ENCODE measurements at regions not wholly inside any gene's neighbourhood (a gene's known extent, or its start where the extent isn't known, plus 50 kb on each side); places are given as distances from the start of the nearest gene placed in this dataset.

- Histone ChIP-seq H4K20me1 (ENCODE audit: control insufficient read depth, extremely low read depth, insufficient read depth, low read length) (no peaks in the 10 kb centered on the region), H3K4me3 (replicated peaks in 1 of 4; ENCODE audit: control extremely low read depth in 1 of 4, insufficient read depth in 1 of 4, low read depth in 3 of 4, low read length in 4 of 4) (no peak overlapping the region), H2AFZ (ENCODE audit: low read length) (no peak overlapping the region), H3K36me3 (ENCODE audit: control insufficient read depth, insufficient read depth, low read length) (no peaks in the 10 kb centered on the region), H3K79me2 (ENCODE audit: control insufficient read depth, insufficient read depth, low read length) (no peaks in the 10 kb centered on the region), H3K9me3 (ENCODE audit: control insufficient read depth, insufficient read depth, low read depth, low read length) (no peaks in the 10 kb centered on the region), H3K4me2 (ENCODE audit: extremely low read depth, insufficient read depth, low read length) (no peak overlapping the region), H3K9ac (ENCODE audit: insufficient read depth, low read length) (no peak overlapping the region), H3K4me1 (ENCODE audit: control insufficient read depth, extremely low read depth, insufficient read depth, low read length) (peaks cover 2% of the 10 kb centered on the region), H3K27me3 (ENCODE audit: control insufficient read depth, insufficient read depth, low read length) (no peaks in the 10 kb centered on the region), H3K27ac (ENCODE audit: insufficient read depth, low read length) (no peak overlapping the region)
- DNase-seq (ENCODE audit: low read depth in 2 of 2): no peak
- TF ChIP-seq, protein P1, sequence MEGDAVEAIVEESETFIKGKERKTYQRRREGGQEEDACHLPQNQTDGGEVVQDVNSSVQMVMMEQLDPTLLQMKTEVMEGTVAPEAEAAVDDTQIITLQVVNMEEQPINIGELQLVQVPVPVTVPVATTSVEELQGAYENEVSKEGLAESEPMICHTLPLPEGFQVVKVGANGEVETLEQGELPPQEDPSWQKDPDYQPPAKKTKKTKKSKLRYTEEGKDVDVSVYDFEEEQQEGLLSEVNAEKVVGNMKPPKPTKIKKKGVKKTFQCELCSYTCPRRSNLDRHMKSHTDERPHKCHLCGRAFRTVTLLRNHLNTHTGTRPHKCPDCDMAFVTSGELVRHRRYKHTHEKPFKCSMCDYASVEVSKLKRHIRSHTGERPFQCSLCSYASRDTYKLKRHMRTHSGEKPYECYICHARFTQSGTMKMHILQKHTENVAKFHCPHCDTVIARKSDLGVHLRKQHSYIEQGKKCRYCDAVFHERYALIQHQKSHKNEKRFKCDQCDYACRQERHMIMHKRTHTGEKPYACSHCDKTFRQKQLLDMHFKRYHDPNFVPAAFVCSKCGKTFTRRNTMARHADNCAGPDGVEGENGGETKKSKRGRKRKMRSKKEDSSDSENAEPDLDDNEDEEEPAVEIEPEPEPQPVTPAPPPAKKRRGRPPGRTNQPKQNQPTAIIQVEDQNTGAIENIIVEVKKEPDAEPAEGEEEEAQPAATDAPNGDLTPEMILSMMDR (conservative IDR thresholded peaks at IDR 0.05 in 1 of 2, IDR thresholded peaks at IDR 0.05 in 1 of 2; ENCODE audit: low read depth in 1 of 2, low read length in 2 of 2): no peak
- TF ChIP-seq EZH2 (IDR thresholded peaks at IDR 0.05; ENCODE audit: low read length, missing control alignments): no peak
Observed at GRCh38 chr6:836276-836853, 143.4 kb upstream of the EXOC2 start.

GRCh38 chr6:835476-836160 lies 142.7 kb upstream of the EXOC2 start:
- Histone ChIP-seq H3K9me3 (ENCODE audit: control insufficient read depth, insufficient read depth, low read depth, low read length) (no peaks in the 10 kb centered on the region), H3K4me2 (ENCODE audit: extremely low read depth, insufficient read depth, low read length) (no peak overlapping the region), H4K20me1 (ENCODE audit: control insufficient read depth, extremely low read depth, insufficient read depth, low read length) (no peaks in the 10 kb centered on the region), H3K4me3 (replicated peaks in 1 of 4; ENCODE audit: control extremely low read depth in 1 of 4, insufficient read depth in 1 of 4, low read depth in 3 of 4, low read length in 4 of 4) (no peak overlapping the region), H2AFZ (ENCODE audit: low read length) (no peak overlapping the region), H3K4me1 (ENCODE audit: control insufficient read depth, extremely low read depth, insufficient read depth, low read length) (peaks cover 2% of the 10 kb centered on the region), H3K79me2 (ENCODE audit: control insufficient read depth, insufficient read depth, low read length) (no peaks in the 10 kb centered on the region), H3K9ac (ENCODE audit: insufficient read depth, low read length) (no peak overlapping the region), H3K27ac (ENCODE audit: insufficient read depth, low read length) (no peak overlapping the region), H3K36me3 (ENCODE audit: control insufficient read depth, insufficient read depth, low read length) (no peaks in the 10 kb centered on the region), H3K27me3 (ENCODE audit: control insufficient read depth, insufficient read depth, low read length) (no peaks in the 10 kb centered on the region)
- DNase-seq (ENCODE audit: low read depth in 2 of 2): no peak
- TF ChIP-seq, protein P1 (conservative IDR thresholded peaks at IDR 0.05 in 1 of 2, IDR thresholded peaks at IDR 0.05 in 1 of 2; ENCODE audit: low read depth in 1 of 2, low read length in 2 of 2): no peak
- no peak for TF ChIP-seq EZH2 (IDR thresholded peaks at IDR 0.05; ENCODE audit: low read length, missing control alignments)

GRCh38 chr6:834866-835265 lies 141.9 kb upstream of the EXOC2 start:
- H3K4me3 ChIP-seq (replicated peaks in 1 of 4; ENCODE audit: control extremely low read depth in 1 of 4, insufficient read depth in 1 of 4, low read depth in 3 of 4, low read length in 4 of 4): no peak overlapping the region
- H3K4me2 ChIP-seq (ENCODE audit: extremely low read depth, insufficient read depth, low read length): no peak overlapping the region
- H3K27me3 ChIP-seq (ENCODE audit: control insufficient read depth, insufficient read depth, low read length): no peaks in the 10 kb centered on the region
- peaks cover 2% of the 10 kb centered on the region for H3K4me1 ChIP-seq (ENCODE audit: control insufficient read depth, extremely low read depth, insufficient read depth, low read length)
- H4K20me1 ChIP-seq (ENCODE audit: control insufficient read depth, extremely low read depth, insufficient read depth, low read length): no peaks in the 10 kb centered on the region
- no peak overlapping the region for H2AFZ ChIP-seq (ENCODE audit: low read length)
- no peak for TF ChIP-seq EZH2 (IDR thresholded peaks at IDR 0.05; ENCODE audit: low read length, missing control alignments)
- TF ChIP-seq, protein P1 (conservative IDR thresholded peaks at IDR 0.05 in 1 of 2, IDR thresholded peaks at IDR 0.05 in 1 of 2; ENCODE audit: low read depth in 1 of 2, low read length in 2 of 2): no peak
- no peak overlapping the region for H3K27ac ChIP-seq (ENCODE audit: insufficient read depth, low read length)
- peak in 1 of 2 donors; percentile 54 for DNase-seq (ENCODE audit: low read depth in 2 of 2)
- no peaks in the 10 kb centered on the region for H3K9me3 ChIP-seq (ENCODE audit: control insufficient read depth, insufficient read depth, low read depth, low read length)
- H3K79me2 ChIP-seq (ENCODE audit: control insufficient read depth, insufficient read depth, low read length): no peaks in the 10 kb centered on the region
- no peak overlapping the region for H3K9ac ChIP-seq (ENCODE audit: insufficient read depth, low read length)
- H3K36me3 ChIP-seq (ENCODE audit: control insufficient read depth, insufficient read depth, low read length): no peaks in the 10 kb centered on the region
